Astrocyte (in vitro differentiated cells and primary cell): ENCODE measurements at regions not wholly inside any gene's neighbourhood (a gene's known extent, or its start where the extent isn't known, plus 50 kb on each side); places are given as distances from the start of the nearest gene placed in this dataset.

ENCODE experiments used
- CTCF ChIP-seq: IDR thresholded peaks from 2 replicates; pipeline ENCODE4 v1.5.1; 2011; ENCODE audit warnings: low read depth, mild to moderate bottlenecking, inconsistent platforms, low read length, moderate library complexity; ENCODE audit not compliant: insufficient read depth
- EZH2 ChIP-seq: IDR thresholded peaks from 2 replicates; pipeline ENCODE4 v1.6.1; 2012; ENCODE audit warnings: mild to moderate bottlenecking, low read length, inconsistent platforms; ENCODE audit not compliant: insufficient read depth

DNA sequence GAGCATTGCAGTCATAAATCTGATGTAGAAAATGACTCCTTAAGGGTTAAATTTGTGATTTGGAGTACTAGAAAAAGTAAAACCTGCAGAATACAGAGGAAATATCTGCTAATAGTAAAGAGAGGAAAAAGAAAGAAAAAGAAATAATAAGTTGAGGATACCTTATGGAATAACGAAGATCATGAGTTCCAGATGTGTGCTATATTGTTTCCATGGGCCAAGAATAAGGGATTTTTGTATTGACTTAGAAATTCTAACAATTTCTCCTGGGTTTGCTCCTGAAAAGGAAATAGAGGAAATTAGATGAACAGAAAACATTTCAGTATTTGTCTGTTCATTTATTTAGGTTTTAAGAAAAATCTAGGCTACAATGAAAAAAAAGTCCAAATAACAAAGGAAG is 115.3 kb downstream of the ALG10B start:
- TF ChIP-seq CTCF (no peak), EZH2 (no peak)
